Panc1 (cell line): ENCODE measurements at regions not wholly inside any gene's neighbourhood (a gene's known extent, or its start where the extent isn't known, plus 50 kb on each side); places are given as distances from the start of the nearest gene placed in this dataset.

ENCODE experiments used
- ATAC-seq: fragments of 200-7000 bp; cut with Tn5 transposase; 2 replicates; pipeline ENCODE4 v1.9.1; 2020; ENCODE audit warnings: mild to moderate bottlenecking, moderate library complexity
- BruUV-seq: library from RNA; stranded (reverse); fragments of 400-500 nt; replicated peaks from 2 replicates; lab custom pipeline; 2021; lab: Mats Ljungman, UMichigan
- CTCF ChIA-PET: fragments of 300-600 bp; sonication (Branson Sonifier 250); formaldehyde crosslinking; loops from one replicate; lab custom pipeline; 2022; ENCODE audit warnings: antibody characterized with exemption; lab: Charles Lee
- POLR2A ChIA-PET: fragments of 300-600 bp; sonication (Branson Sonifier 250); formaldehyde crosslinking; loops from one replicate; lab custom pipeline; 2022; ENCODE audit warnings: antibody characterized with exemption; lab: Charles Lee
- DNase-seq: peaks from one replicate; pipeline ENCODE4 v3.0.0-alpha.2; 2010; ENCODE audit warnings: low read depth, low spot score
- H3K27ac ChIP-seq: 2 replicates; pipeline ENCODE4 v1.5.1; 2011; ENCODE audit warnings: mild to moderate bottlenecking, low read length, inconsistent platforms
- H3K27me3 ChIP-seq: fragments of 200-500 bp; sonication (Bioruptor generic); 2 replicates; pipeline ENCODE4 v1.6.0; 2014; ENCODE audit warnings: low read length, inconsistent platforms; ENCODE audit not compliant: control insufficient read depth, insufficient read depth
- H3K36me3 ChIP-seq: fragments of 200-500 bp; sonication (Bioruptor generic); 2 replicates; pipeline ENCODE4 v1.5.1; 2014; ENCODE audit warnings: inconsistent platforms, mild to moderate bottlenecking, low read length, moderate library complexity; ENCODE audit not compliant: control insufficient read depth, insufficient read depth
- H3K4me1 ChIP-seq: 2 replicates; pipeline ENCODE4 v1.5.1; 2011; ENCODE audit warnings: inconsistent platforms, mild to moderate bottlenecking, low read length, moderate library complexity; ENCODE audit not compliant: control insufficient read depth, insufficient read depth
- H3K4me3 ChIP-seq, 2 experiments: 2 replicates each; pipeline ENCODE4 v1.5.1; 2011 to 2012; ENCODE audit warnings: low read depth in 2 of 2, low read length in 2 of 2, mild to moderate bottlenecking in 2 of 2, inconsistent platforms in 1 of 2, moderate library complexity in 1 of 2
- H3K9me3 ChIP-seq: fragments of 200-500 bp; sonication (Bioruptor generic); 2 replicates; pipeline ENCODE4 v1.5.1; 2014; ENCODE audit warnings: low read depth, mild to moderate bottlenecking, inconsistent platforms, low read length, moderate library complexity; ENCODE audit not compliant: control insufficient read depth, insufficient read depth
- CTCF ChIP-seq: fragments of 450-650 bp; IDR thresholded peaks from 2 replicates; pipeline ENCODE4 v1.5.1; 2017; ENCODE audit warnings: mild to moderate bottlenecking
- POLR2AphosphoS5 ChIP-seq: IDR thresholded peaks from 2 replicates; pipeline ENCODE4 v1.6.1; 2012; ENCODE audit warnings: mild to moderate bottlenecking, low read depth, low read length, moderate library complexity
- SIN3A ChIP-seq: IDR thresholded peaks from 2 replicates; pipeline ENCODE4 v1.6.1; 2012; ENCODE audit warnings: low read depth, mild to moderate bottlenecking, low read length, moderate library complexity, borderline replicate concordance; ENCODE audit not compliant: insufficient read depth
- TCF7L2 ChIP-seq: IDR thresholded peaks from 2 replicates; pipeline ENCODE4 v1.6.1; 2011; ENCODE audit warnings: mild to moderate bottlenecking, low read depth, low read length, inconsistent platforms
- in situ Hi-C: cut with HindIII; loops from 2 replicates; pipeline ENCODE4 v1.10.0; 2016; ENCODE audit warnings: low sequenced_read_pairs, low pct_unique_long_range_greater_than_20kb
- intact Hi-C: fragments of 100-400 bp; cut with micrococcal nuclease; formaldehyde crosslinking; loops from one replicate; pipeline ENCODE4 v1.10.0; 2022; ENCODE audit not compliant: unreplicated experiment
- TF ChIP-seq, protein P1 (sequence below), 2 experiments: IDR thresholded peaks; 2 replicates each; pipeline ENCODE4 v1.6.1; 2011 to 2012; ENCODE audit warnings: low read depth in 2 of 2, control low read depth in 1 of 2, low read length in 1 of 2, mild to moderate bottlenecking in 1 of 2, moderate library complexity in 1 of 2; ENCODE audit not compliant: insufficient read depth in 1 of 2

DNA sequence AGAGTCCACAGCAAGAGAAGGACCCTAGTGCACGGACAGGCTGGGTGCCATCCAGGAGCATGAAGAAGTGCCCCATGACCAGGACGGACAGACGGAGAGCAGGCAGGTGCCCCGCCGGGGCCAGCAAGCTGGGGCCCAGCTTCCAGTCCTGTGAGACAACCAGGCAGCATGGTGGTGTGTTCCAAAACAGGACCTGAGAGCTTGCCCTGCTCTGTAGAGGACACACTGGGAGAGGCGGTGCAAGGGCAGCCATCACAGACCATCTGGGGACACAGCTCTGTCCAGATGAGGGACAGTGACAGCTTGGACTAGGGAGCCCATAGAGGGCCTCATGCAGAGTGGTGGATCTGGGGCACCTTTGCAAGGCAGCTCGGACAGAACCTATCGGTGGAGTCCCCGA, 279.8 kb downstream of the EIPR1 start:
- DNase-seq = no peak
- Histone ChIP-seq H3K27me3 (peaks cover 5% of the 10 kb centered on the region), H3K4me1 (no peaks in the 10 kb centered on the region), H3K9me3 (no peaks in the 10 kb centered on the region), H3K4me3 (no peak overlapping the region), H3K27ac (no peak overlapping the region), H3K36me3 (no peaks in the 10 kb centered on the region)
- ChIA-PET POLR2A (no interaction called here), CTCF (no interaction called here)
- intact Hi-C loops = no loop called here
- TF ChIP-seq CTCF (no peak), POLR2AphosphoS5 (no peak), TCF7L2 (no peak)
- BruUV-seq = no TSS peak
- ATAC-seq = no peak
- in situ Hi-C loops = no loop called here

GRCh38 chr2:3094999-3095958, 282.3 kb downstream of the EIPR1 start:
- no TSS peak for BruUV-seq
- intact Hi-C loops = no loop called here
- TF ChIP-seq POLR2AphosphoS5 = no peak
- no peak for TF ChIP-seq CTCF
- no peak for TF ChIP-seq SIN3A
- no peak for TF ChIP-seq TCF7L2
- TF ChIP-seq, protein P1, sequence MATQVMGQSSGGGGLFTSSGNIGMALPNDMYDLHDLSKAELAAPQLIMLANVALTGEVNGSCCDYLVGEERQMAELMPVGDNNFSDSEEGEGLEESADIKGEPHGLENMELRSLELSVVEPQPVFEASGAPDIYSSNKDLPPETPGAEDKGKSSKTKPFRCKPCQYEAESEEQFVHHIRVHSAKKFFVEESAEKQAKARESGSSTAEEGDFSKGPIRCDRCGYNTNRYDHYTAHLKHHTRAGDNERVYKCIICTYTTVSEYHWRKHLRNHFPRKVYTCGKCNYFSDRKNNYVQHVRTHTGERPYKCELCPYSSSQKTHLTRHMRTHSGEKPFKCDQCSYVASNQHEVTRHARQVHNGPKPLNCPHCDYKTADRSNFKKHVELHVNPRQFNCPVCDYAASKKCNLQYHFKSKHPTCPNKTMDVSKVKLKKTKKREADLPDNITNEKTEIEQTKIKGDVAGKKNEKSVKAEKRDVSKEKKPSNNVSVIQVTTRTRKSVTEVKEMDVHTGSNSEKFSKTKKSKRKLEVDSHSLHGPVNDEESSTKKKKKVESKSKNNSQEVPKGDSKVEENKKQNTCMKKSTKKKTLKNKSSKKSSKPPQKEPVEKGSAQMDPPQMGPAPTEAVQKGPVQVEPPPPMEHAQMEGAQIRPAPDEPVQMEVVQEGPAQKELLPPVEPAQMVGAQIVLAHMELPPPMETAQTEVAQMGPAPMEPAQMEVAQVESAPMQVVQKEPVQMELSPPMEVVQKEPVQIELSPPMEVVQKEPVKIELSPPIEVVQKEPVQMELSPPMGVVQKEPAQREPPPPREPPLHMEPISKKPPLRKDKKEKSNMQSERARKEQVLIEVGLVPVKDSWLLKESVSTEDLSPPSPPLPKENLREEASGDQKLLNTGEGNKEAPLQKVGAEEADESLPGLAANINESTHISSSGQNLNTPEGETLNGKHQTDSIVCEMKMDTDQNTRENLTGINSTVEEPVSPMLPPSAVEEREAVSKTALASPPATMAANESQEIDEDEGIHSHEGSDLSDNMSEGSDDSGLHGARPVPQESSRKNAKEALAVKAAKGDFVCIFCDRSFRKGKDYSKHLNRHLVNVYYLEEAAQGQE (IDR thresholded peaks at IDR 0.05; ENCODE audit: insufficient read depth in 1 of 2, low read depth in 2 of 2, low read length in 1 of 2) = no peak
- POLR2A ChIA-PET = no interaction called here
- no peak overlapping the region for H3K4me3 ChIP-seq
- H3K27ac ChIP-seq = no peak overlapping the region
- no peaks in the 10 kb centered on the region for H3K4me1 ChIP-seq
- H3K9me3 ChIP-seq = no peaks in the 10 kb centered on the region
- CTCF ChIA-PET = no interaction called here
- in situ Hi-C loops = no loop called here
- no peak for DNase-seq
- H3K36me3 ChIP-seq = no peaks in the 10 kb centered on the region
- ATAC-seq = no peak
- H3K27me3 ChIP-seq = peaks cover 5% of the 10 kb centered on the region
